Panc1 (cell line): ENCODE measurements at regions not wholly inside any gene's neighbourhood (a gene's known extent, or its start where the extent isn't known, plus 50 kb on each side); places are given as distances from the start of the nearest gene placed in this dataset.

Source experiments
- ATAC-seq: fragments of 200-7000 bp; cut with Tn5 transposase; 2 replicates; pipeline ENCODE4 v1.9.1; 2020; ENCODE audit warnings: mild to moderate bottlenecking, moderate library complexity
- BruUV-seq: library from RNA; stranded (reverse); fragments of 400-500 nt; replicated peaks from 2 replicates; lab custom pipeline; 2021; lab: Mats Ljungman, UMichigan
- CTCF ChIA-PET: fragments of 300-600 bp; sonication (Branson Sonifier 250); formaldehyde crosslinking; loops from one replicate; lab custom pipeline; 2022; ENCODE audit warnings: antibody characterized with exemption; lab: Charles Lee
- POLR2A ChIA-PET: fragments of 300-600 bp; sonication (Branson Sonifier 250); formaldehyde crosslinking; loops from one replicate; lab custom pipeline; 2022; ENCODE audit warnings: antibody characterized with exemption; lab: Charles Lee
- DNase-seq: peaks from one replicate; pipeline ENCODE4 v3.0.0-alpha.2; 2010; ENCODE audit warnings: low read depth, low spot score
- H3K27ac ChIP-seq: 2 replicates; pipeline ENCODE4 v1.5.1; 2011; ENCODE audit warnings: mild to moderate bottlenecking, low read length, inconsistent platforms
- H3K27me3 ChIP-seq: fragments of 200-500 bp; sonication (Bioruptor generic); 2 replicates; pipeline ENCODE4 v1.6.0; 2014; ENCODE audit warnings: low read length, inconsistent platforms; ENCODE audit not compliant: control insufficient read depth, insufficient read depth
- H3K36me3 ChIP-seq: fragments of 200-500 bp; sonication (Bioruptor generic); 2 replicates; pipeline ENCODE4 v1.5.1; 2014; ENCODE audit warnings: inconsistent platforms, mild to moderate bottlenecking, low read length, moderate library complexity; ENCODE audit not compliant: control insufficient read depth, insufficient read depth
- H3K4me1 ChIP-seq: 2 replicates; pipeline ENCODE4 v1.5.1; 2011; ENCODE audit warnings: inconsistent platforms, mild to moderate bottlenecking, low read length, moderate library complexity; ENCODE audit not compliant: control insufficient read depth, insufficient read depth
- H3K4me3 ChIP-seq, 2 experiments: 2 replicates each; pipeline ENCODE4 v1.5.1; 2011 to 2012; ENCODE audit warnings: low read depth in 2 of 2, low read length in 2 of 2, mild to moderate bottlenecking in 2 of 2, inconsistent platforms in 1 of 2, moderate library complexity in 1 of 2
- H3K9me3 ChIP-seq: fragments of 200-500 bp; sonication (Bioruptor generic); 2 replicates; pipeline ENCODE4 v1.5.1; 2014; ENCODE audit warnings: low read depth, mild to moderate bottlenecking, inconsistent platforms, low read length, moderate library complexity; ENCODE audit not compliant: control insufficient read depth, insufficient read depth
- CTCF ChIP-seq: fragments of 450-650 bp; IDR thresholded peaks from 2 replicates; pipeline ENCODE4 v1.5.1; 2017; ENCODE audit warnings: mild to moderate bottlenecking
- POLR2AphosphoS5 ChIP-seq: IDR thresholded peaks from 2 replicates; pipeline ENCODE4 v1.6.1; 2012; ENCODE audit warnings: mild to moderate bottlenecking, low read depth, low read length, moderate library complexity
- REST ChIP-seq, 2 experiments: IDR thresholded peaks; 2 replicates each; pipeline ENCODE4 v1.6.1; 2011 to 2012; ENCODE audit warnings: low read depth in 2 of 2, control low read depth in 1 of 2, low read length in 1 of 2, mild to moderate bottlenecking in 1 of 2, moderate library complexity in 1 of 2; ENCODE audit not compliant: insufficient read depth in 1 of 2
- SIN3A ChIP-seq: IDR thresholded peaks from 2 replicates; pipeline ENCODE4 v1.6.1; 2012; ENCODE audit warnings: low read depth, mild to moderate bottlenecking, low read length, moderate library complexity, borderline replicate concordance; ENCODE audit not compliant: insufficient read depth
- TCF7L2 ChIP-seq: IDR thresholded peaks from 2 replicates; pipeline ENCODE4 v1.6.1; 2011; ENCODE audit warnings: mild to moderate bottlenecking, low read depth, low read length, inconsistent platforms
- in situ Hi-C: cut with HindIII; loops from 2 replicates; pipeline ENCODE4 v1.10.0; 2016; ENCODE audit warnings: low sequenced_read_pairs, low pct_unique_long_range_greater_than_20kb
- intact Hi-C: fragments of 100-400 bp; cut with micrococcal nuclease; formaldehyde crosslinking; loops from one replicate; pipeline ENCODE4 v1.10.0; 2022; ENCODE audit not compliant: unreplicated experiment

GRCh38 chr13:65868099-65868498 lies 1362.0 kb downstream of the PCDH9 start:
- no peaks in the 10 kb centered on the region for H3K9me3 ChIP-seq
- H3K27me3 ChIP-seq: no peaks in the 10 kb centered on the region
- BruUV-seq: no TSS peak
- POLR2A ChIA-PET: no interaction called here
- in situ Hi-C loops (no loop called here), intact Hi-C loops (no loop called here)
- CTCF ChIA-PET: no interaction called here
- H3K4me3 ChIP-seq: no peak overlapping the region
- H3K36me3 ChIP-seq: no peaks in the 10 kb centered on the region
- no peak for TF ChIP-seq REST (IDR thresholded peaks at IDR 0.05; ENCODE audit: insufficient read depth in 1 of 2, low read depth in 2 of 2, low read length in 1 of 2)
- H3K4me1 ChIP-seq: no peaks in the 10 kb centered on the region
- no peak overlapping the region for H3K27ac ChIP-seq
- ATAC-seq (no peak), DNase-seq (no peak)

- intact Hi-C loops: no loop called here
- no TSS peak for BruUV-seq
- H3K4me3 ChIP-seq: no peak overlapping the region
- TF ChIP-seq TCF7L2 (no peak), REST (IDR thresholded peaks at IDR 0.05; ENCODE audit: insufficient read depth in 1 of 2, low read depth in 2 of 2, low read length in 1 of 2) (no peak), POLR2AphosphoS5 (no peak), CTCF (no peak), SIN3A (no peak)
- in situ Hi-C loops: no loop called here
- no peak overlapping the region for H3K27ac ChIP-seq
- H3K36me3 ChIP-seq: no peaks in the 10 kb centered on the region
- ATAC-seq (no peak), DNase-seq (no peak)
- POLR2A ChIA-PET: no interaction called here
- no peaks in the 10 kb centered on the region for H3K27me3 ChIP-seq
- no peaks in the 10 kb centered on the region for H3K4me1 ChIP-seq
- H3K9me3 ChIP-seq: no peaks in the 10 kb centered on the region
- CTCF ChIA-PET: no interaction called here
Observed at GRCh38 chr13:65866138-65866537, 1364.0 kb downstream of the PCDH9 start.
